COLO829 (cell line): ENCODE measurements at regions not wholly inside any gene's neighbourhood (a gene's known extent, or its start where the extent isn't known, plus 50 kb on each side); places are given as distances from the start of the nearest gene placed in this dataset.
A peak's percentile ranks its signal among the peaks of the same experiment; 100 is the strongest.
"Not testable (repeated sequence)": the region's sequence is repeated elsewhere in the genome, so short reads cannot be mapped to it uniquely, and the experiment has no call there.

Source experiments
- DNase-seq: peaks from one replicate; pipeline ENCODE4 v3.0.0; 2012; ENCODE audit warnings: low spot score

DNA sequence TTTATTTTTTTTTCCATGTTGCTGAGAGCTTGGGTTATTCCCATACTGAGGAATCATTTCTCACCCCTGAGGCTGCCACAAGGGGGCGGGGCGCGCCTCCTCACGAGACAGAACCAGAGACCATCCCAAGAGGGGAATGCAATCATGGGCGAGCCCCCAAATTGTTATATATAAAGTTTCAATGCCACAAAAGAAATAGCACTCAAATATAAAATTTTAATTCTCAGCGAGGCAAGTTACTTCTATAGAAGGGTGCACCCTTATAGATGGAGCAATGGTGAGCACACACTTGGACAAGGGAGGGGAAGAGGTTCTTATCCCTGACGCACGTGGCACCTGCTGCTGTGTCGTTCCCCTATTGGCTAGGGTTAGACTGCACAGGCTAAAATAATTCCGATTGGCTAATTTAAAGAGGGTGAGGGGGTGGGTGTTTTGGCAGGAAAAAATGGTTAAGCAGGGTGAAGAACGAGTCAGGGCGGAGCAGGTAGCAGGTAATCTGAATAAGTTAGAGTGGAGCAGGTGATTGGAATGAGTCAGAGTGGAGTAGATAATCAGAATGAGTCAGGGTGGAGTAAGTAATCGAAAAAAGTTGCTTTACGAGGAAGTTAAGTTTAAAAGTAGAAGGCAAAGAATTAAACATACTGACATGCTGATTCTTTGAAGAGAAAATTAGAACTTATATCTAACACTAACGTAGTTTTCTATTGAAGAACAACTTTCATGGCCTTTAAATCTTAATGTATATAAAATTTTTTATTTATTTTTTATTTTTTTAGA is 177.5 kb downstream of the MTCL1 start:
- DNase-seq, result no peak

DNA sequence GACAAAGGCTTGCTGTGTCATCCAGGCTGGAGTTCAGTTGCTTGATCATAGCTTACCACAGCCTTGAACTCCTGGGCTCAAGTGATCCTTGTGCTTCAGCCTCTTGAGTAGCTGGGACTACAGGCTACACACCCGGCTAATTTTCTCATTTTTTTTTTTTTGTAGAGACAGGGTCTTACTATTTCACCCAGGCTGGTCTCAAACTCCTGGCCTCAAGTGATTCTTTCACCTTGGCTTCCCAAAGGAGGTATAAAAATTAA is 178.0 kb downstream of the MTCL1 start:
- no peak for DNase-seq

DNA sequence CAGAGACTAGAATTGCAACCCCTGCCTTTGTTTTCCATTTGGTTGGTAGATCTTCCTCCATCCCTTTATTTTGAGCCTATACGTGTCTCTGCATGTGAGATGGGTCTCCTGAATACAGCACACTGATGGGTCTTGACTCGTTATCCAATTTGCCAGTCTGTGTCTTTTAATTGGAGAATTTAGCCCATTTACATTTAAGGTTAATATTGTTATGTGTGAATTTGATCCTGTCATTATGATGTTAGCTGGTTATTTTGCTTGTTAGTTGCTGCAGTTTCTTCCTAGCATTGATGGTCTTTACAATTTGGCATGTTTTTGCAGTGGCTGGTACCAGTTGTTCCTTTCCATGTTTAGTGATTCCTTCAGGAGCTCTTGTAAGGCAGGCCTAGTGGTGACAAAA is 182.5 kb downstream of the MTCL1 start:
- DNase-seq, result not testable (repeated sequence)

DNA sequence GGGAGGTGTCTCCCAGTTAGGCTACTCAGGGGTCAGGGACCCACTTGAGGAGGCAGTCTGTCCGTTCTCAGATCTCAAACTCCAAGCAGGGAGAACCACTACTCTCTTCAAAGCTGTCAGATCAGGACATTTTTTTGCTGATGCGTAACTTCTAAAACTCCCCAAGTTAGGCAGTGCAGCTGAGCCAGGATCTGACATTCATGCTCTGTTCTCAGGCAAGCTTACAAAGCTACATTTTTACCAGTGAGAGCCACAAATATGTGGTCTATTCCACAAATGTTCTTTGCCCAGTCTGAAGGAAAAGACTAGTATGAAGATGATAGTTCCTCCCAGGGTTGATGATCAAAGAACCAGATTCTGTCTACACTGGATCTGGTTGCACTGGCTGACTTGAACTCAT is 184.1 kb downstream of the MTCL1 start:
- no peak for DNase-seq

DNA sequence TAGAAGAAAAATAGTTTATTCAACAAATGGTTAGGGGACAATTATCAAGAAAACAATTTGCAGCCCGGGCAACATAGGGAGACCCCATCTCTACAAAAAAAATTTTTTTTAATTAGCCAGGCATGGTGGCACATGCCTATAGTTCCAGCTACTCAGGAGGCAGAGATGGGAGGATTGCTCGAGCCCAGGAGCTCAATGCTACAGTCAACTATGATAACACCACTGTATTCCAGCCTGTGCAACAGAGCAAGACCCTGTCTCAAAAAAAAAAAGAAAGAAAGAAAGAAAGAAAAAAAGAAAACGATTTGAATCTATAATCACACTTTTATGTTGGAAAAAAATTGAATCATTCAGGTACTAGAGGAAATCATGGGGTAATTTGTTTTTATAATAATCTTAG is 185.1 kb downstream of the MTCL1 start:
- DNase-seq, result not testable (repeated sequence)

DNA sequence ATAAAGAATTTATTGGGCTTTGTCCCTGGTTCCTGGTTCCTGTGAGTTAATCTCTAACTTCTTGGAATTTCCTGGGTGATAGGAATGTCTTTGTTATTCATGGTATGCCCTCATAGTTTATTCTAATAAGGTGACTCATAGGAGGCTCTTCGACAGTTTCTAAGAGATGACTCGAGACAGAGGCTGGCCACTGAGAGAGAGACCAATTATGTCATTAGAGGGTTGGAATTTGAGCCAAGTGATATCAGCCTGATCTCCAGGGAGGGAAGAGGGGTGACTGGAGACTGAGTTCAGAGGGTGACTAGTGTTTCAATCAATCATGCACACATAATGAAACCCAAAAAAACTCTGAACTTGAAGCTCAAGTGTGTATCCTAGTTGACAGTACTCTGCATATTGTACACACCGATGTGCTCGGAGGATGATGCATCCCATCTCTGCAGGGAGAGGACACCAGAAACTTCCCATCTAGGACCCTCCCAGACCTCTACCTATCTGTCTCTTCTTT is 185.7 kb downstream of the MTCL1 start:
- peak; percentile 92 for DNase-seq

DNA sequence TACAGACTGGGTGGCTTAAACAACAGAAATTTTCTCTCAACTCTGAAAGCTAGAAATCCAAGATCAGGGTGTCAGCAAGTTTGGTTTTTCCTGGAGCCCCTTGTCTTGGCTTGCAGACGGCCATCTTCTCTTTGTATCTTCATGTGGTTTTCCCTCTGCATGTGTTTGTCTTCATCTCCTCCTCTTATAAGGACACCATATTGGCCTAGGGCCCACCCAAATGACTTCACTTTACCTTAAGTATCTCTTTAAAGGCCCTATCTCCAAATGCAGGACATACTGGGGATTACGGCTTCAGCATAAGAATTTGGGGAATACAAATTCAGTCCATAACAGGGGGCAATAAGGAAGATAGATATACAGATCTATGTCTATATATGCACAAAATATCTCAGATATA is 187.9 kb downstream of the MTCL1 start:
- no peak for DNase-seq

DNA sequence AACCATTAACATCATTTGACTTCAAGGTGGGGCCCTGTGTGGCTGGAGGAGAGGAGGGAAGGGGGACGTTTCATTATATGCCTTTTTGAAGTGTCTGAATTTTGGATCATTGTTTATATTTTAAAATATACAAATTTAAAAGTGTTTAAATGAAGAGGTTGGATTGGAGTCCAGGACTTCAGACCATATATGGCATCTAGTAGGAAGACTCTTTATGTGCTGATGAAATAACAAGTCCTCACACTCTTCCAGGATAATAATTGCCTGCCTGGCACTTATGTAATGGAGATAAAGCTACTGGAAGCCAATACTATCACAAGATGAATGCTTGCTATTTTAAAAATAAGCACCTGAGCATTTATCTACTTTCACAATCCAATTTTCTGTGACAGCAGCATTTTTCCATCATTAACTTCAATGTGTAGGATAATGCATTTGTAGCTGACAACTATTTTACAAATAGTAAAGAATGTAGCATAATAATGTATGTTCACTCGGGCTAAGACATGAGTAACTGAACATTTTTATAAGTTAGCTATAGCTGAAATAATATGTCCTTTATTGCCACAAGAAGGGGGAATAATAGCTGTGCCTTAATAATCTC is 188.4 kb downstream of the MTCL1 start:
- no peak for DNase-seq

DNA sequence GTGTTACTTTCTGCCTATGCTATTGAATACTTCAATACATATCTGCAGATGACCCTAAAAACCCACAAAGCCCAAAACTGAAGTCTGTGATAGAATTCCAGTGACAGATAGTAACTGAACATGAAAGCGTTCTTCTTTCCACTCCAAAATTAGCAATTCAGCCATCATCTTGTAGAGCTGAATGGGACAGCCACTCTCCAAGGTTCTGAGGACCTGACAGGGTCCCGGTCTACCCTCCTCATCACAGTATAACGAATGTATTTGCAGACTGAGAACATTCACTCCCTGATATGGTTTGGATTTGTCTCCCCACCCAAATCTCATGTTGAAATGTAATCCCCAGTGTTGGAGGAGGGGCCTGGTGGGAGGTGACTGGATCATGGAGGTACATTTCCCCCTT is 189.5 kb downstream of the MTCL1 start:
- no peak for DNase-seq

DNA sequence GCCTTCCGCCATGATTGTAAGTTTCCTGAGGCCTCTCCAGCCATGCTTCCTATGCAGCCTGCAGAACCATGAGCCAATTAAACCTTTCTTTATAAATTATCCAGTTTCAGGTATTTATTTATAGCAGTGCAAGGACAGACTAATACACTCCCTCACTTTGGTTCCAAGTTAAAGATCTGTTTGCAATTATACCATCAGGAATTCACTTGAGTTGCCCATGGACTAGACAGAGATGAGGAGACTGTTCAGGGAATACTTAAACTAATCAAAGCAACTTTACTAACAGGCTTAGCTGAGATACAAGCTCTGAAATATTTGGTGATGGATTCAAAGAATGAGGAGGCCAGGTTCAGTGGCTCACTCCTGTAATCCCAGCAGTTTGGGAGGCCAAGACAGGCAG is 190.0 kb downstream of the MTCL1 start:
- DNase-seq, result no peak

DNA sequence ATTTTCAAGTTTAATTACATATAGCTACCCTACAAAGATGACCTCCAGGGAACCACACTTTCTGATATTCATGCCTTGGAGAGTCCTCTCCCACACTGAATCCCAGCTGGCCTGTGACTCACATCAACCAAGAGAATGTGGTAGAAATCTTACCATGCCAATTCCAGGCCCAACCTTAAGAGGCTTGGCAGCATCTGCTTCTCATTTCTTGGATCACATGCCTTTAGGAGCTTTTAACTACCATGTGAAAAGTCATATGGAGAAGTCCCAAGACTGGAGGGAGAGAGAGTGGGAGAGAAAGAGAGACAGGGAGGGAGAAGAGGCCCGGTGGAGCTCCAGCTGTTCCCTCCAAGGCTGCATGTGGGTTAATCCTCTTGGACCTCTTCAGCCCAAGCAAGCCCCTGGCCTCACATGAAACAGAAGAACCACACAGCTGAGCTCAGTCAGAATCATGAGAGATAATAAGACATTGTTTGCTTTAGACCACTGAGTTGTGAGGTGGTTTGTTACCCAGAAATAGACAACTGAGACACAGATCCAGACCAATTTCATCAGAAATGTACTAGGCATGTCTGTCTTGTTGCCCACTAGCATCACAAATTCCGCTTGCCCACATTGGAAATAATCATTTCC is 190.7 kb downstream of the MTCL1 start:
- DNase-seq, result peak; percentile 8

DNA sequence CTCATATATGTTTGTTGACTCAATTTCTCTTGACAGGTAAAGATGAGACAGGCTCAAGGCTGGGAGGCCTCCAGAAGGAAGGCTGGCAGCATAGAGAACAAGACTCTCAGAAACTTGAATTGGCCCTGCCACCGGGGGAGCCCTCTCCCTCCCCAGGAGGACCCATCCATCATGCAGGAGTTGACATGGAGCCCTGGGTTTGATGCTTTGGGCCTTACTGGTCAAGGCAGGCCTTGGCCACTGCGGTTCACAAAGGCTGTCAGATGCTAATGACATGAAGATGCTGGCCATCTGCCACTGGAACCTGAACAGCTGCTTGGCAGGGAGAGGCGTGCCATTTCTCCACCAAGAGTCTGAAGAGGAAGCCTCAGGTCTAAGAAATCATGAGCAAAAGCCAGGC is 193.6 kb downstream of the MTCL1 start:
- no peak for DNase-seq

DNA sequence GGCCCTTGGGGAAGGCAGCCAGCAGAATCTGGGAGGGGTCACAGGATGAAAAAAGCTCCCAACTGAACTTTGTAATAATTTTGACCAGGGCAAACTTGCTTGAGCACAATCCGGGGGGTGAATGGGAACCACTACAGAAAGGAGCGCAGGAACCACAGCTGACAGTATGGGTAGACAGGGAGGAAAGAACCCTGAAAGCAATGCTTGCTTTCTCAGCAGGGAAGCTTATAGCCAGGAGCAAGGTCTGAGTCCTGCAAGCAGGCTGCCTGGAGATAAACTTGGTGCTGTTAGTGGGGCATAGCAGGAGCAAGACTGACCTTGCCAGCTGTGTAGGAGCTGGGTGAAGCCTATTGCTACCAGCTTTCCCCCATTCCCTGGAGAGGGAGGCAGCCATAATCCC is 195.2 kb downstream of the MTCL1 start:
- DNase-seq, result no peak

DNA sequence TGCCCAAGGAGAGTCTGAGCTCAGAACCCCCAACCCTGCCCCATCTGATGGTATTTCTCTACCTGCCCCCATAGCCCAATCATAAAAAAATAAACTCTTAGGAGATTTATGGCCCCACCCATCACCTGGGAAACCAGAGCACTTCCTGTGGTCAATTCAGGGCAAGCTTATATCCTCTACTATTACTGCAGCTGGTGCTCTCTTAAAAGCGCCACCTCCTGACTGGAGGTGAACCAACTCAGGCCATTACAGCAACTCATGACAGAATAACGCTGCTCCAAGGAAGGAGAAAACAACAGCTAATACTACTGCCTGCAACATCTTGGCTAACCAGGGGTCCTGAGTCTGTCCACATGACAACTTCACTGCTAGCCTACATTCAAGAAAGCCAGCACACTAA is 195.7 kb downstream of the MTCL1 start:
- DNase-seq, result no peak

DNA sequence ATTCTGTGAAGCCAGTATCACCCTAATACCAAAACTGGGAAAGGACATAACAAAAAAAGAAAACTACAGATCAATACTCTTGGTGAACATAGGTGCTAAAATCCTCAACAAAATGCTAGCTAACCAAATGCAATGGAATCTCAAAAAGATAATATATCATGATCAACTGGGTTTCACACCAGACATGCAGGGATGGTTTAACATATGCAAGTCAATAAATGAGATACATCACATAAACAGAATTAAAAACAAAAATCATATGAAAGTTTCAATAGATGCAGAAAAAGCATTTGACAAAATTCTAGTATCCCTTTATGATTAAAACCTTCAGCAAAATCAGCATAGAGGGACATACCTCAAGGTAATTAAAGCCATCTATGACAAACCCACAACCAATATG is 198.2 kb upstream of the NDUFV2 start:
- no peak for DNase-seq

DNA sequence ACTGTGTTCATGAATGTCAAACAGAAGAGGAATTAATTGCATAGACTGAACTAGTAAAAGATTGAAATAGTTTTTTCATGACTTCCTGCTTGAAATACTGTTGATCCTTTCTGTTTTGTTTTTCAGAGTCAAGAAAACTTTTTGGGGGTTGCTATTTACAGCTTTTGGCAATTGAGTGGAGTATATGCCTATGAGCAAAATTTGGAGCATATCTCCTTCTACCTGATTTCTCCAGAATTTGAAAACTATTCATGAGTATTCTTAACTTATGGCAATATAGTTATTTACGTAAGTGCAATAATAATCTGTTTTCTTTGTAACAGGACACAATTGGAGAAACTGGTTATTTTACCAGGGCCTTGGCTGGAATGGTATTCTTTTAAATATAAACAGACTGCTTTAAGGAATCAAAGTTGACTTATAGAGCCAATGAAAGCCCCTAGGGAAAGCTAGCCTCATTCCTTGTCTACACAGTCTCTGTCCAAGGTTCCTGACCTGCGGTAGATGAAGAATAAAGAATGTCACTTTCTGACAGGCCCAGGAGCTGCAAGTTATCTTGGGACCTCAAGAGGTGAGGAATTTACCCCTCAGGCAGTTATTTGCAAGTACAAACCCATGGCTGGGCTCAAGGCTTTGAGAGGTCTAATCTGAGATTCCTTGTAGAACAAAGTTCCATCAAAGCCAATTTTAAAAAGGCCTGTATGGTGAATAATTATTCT is 193.5 kb upstream of the NDUFV2 start:
- DNase-seq, result no peak

DNA sequence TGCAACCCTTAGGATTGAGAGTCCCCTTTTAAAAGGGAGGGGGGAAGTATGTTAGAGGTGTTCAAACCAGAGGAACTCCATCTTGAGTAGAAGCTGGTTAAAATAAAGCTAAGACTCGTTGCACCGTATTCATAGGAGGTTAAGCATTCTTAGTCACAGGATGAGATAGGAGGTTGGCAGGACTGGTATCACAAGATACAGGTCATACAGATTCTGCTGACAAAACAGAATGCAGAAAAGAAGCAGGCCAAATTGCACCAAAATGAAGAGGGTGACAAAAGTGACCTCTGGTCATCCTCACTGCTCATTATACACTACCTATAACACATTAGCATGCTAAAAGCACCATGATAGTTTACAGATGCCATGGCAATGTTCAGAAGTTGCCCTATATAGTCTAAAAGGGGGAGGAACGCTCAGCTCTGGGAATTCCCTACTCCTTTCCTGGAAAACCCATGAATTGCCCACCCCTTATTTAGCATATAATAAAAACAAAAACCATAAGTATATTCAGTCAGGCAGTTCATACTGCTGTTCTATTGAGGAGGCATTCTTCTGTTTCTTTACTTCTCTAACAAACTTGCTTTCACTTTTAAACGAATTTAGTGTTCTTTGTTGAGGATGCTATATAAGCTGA is 192.2 kb upstream of the NDUFV2 start:
- DNase-seq, result no peak

DNA sequence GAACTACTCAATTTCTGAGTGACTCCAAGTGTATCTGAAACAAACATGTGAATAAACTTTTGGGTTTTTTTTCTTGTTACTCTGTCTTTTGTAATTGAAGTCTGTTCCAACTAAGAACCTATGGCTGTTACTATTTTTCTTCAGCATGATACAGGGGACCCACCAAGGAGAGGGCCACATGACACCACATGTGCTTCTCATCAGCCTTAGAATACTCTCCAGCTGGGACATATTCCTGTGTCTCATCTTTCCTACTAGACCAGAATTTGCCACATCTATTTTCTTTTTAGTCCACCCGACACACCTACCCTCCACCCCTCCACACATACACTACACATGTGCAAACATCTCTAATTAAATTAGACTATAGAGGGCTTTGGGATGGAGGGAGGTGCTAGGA is 191.7 kb upstream of the NDUFV2 start:
- DNase-seq, result no peak

DNA sequence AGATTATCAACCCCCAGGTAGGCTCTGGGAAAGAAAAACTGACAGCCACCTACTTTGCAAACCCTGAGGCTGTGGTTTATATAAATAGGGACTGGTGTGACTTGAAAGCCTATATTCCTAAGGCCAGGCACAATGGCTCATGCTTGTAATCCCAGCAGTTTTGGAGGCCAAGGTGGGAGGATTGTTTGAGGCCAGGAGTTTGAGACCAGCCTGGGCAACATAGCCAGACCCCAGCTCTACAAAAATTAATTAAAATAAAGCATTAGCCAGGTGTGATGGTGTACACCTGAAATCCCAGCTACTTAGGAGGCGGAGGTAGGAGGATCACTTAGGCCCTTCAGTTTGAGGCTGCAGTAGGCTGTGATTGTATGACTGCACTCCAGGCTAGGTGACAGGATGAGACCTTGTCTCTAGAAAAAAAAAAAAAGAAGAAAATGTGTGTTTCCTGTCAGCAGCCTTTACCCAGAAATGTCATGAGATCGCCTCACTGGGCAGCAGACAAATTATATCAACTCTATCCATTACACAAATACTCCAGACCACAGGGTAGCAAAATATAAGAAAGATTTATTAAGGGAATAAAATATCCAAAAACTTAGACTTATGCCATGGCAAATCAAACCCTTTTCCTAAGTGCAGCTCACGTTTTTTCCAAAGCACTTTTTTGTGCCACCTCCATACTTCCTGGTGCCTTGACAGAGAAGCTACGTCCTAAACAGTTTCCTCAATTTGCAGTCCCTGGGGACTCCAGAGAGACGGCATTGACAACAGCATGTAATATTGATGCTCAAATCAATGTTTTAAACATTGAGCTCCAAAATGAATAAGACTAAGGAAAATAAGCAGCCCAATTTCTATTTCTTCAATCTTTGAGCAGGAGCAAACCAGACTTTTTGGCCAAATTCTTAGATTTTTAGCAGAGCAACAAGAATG is 190.8 kb upstream of the NDUFV2 start:
- no peak for DNase-seq

DNA sequence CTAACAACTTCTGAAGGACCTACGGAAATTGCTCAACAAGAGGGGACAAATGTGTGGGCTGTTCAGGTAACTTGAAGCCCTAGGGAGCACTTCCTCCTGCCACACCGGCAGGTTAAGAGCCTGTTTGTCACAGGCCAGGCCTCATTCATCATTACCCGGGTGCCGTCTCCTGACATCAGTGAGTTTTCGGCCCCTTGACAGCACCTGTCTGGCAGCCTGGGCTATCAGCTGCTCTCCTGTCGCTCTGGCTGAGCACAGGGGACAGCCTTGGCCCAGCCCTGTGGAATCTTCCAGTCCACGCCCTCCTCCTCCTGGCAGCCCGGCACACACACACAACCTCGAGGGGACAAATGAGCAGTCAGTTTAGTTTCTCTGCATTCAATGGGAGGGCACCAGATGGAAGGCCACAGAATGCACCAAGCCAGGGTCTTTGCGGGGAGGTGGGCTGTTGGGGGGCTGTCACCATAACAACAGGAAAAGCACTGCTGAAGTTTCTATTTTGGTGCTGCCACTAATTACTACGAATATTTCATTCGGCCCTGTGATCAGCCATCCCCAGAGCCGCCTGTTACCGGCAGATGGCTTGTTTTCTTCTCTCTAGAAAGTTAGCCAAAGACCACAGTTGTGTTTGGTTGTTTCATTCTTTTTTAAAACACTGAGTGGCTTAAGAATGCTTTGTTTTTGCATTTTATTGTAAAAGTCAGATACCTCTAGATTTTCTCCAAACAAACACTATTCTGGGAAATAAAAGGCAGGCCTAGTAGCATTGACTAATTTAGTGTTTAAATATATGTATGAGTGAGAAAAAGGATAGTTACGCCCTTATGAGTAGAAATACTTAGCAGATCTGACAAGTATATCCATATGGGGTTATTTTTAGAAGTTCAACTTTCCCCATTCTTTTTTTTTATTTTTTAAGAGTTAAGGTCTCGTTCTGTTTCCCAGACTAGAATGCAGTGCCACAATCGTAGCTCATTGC is 189.9 kb upstream of the NDUFV2 start:
- no peak for DNase-seq
